GM19193 (cell line): ENCODE measurements at regions not wholly inside any gene's neighbourhood (a gene's known extent, or its start where the extent isn't known, plus 50 kb on each side); places are given as distances from the start of the nearest gene placed in this dataset.

Experiments
- POLR2A ChIP-seq: IDR thresholded peaks from 4 replicates; pipeline ENCODE4 v1.6.1; 2011; ENCODE audit not compliant: insufficient read depth, insufficient read length; ENCODE audit errors: extremely low read depth

DNA sequence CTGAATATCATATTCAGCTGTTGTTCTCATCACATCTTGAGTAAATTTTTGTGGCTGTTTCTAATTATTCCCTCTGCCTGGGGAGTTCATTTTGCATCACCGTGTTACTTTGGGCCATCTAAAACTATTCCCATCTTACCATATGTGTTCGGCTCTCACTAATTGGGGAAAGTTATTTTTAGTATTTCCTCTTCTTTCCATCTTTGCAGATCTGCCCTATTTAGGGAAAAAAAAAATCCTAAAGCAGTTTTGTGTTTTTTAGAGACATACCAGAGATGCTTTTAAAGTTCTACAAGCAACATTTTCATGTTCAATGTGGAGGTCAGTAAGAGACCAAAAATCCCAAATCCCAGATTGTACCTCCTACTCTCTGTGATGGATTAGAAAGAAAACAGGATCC lies 111.3 kb upstream of the NDUFV2 start:
- TF ChIP-seq POLR2A, result no peak

DNA sequence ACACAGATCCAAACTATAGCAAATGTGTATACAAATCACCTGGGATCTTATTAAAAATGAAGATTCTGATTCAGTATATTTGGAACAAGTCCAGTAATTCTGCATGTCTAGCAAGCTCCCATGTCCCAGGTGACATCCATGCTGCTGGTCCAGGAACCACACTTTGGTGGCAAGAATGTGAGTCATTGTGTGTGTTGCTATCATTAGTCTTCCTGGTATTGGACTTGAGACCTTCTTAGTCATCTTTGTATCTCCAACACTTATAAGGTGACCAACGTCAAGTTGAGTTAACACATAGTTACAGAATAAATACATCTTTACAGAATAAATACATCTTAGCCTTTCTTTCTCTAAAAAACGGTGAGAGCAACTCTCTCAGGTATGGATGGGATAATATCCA lies 107.9 kb upstream of the NDUFV2 start:
- TF ChIP-seq POLR2A, result no peak

DNA sequence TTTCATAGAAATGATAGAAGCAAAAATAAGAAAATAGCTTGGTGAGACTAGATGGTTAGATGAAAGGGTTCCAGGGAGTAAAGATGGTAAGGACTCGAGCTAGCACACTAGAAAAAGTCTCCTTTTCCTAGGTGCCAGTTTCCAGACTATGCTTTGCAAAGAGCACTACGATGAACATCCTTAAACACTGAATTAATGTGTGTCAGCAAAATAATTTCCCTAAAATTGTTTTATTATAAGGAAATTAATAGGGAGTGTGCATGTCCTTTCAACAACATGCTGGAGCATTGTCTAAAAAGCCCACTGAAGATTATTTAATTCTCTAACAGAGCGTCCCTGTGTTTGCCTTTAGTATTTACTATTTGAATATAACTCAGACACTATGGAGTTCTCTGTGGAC lies 107.4 kb upstream of the NDUFV2 start:
- TF ChIP-seq POLR2A, result no peak

DNA sequence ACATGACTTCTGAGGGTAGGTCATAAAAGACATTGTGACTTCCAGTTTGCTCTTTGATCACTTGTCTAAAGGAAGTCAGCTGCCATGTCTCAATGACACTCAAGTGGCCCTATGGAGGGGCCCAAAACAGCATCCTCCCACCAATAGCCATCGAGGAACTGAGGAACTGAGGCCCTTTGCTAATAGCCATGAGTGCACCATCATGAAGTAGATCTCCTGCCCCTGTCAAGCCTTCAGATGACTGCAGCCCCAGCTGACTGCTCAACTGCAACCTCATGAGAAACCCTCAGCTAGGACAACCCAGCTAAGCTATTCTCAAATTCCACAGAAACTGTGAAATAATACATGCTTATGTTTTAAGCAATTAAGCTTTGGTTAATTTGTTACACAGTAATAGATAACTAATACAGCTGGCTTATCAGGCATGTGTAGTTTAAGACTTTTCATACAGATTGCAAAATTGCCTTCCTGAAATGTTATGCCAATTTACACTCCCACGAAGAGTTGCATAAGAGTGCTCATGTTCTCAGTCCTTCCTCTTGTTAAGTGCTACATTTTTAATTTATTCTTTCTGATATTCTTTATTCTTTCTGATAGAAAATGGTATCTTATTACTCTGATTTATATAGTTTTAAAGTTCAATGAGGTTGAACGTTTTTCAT lies 105.6 kb upstream of the NDUFV2 start:
- no peak for TF ChIP-seq POLR2A

DNA sequence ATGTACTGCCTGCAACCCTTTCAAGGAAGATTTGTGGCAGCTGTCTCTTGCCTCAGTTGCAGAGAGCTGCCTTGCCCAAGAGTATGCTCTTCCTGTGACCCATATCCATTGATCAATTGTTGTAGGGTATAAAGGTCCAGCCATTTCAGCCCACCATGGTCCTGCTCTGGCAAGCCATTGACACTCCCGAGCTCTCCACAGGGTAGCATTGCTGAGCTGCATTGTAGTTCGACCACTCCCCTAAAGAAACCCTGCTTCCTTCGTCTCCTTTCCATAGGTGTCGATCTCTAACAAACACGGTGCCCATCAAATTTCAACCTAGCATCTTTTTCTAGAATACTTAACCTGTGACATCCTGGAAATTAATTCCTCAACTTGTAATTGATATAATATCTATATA lies 104.9 kb upstream of the NDUFV2 start:
- TF ChIP-seq POLR2A, result no peak

DNA sequence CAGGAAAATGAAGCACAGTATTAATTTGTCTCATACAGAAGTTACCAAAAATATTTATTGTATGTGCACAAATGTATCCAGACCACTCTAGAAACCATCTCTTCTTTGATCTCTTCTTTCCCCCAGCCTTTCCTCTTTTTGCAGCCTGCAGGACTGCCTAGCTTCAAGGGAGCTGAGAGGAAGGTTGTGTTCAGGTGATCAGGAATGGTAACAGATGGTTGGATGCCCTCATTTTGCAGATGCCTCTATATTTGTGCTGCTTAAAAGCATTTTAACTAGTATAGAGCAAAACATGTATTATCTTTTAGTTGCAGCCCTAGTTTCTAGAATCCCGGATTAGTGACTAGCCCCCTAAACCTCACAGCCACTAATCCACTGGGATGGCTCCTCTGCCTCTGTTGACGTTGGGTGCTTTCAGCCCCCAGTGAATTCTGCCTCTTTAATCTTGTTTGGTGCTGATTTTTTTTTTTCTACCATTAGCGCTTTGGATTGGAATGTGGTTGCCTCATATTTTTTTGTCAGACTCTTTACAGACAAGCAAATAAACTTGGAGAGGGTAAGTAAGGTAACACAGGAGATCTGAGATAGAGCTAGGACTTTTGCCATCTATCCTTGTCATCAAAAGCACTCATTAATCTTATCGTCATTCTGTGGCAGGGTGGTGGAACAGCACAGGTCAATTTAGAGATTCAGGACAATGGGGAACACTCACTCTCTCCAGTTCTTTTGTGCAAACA lies 103.8 kb upstream of the NDUFV2 start:
- TF ChIP-seq POLR2A, result no peak

DNA sequence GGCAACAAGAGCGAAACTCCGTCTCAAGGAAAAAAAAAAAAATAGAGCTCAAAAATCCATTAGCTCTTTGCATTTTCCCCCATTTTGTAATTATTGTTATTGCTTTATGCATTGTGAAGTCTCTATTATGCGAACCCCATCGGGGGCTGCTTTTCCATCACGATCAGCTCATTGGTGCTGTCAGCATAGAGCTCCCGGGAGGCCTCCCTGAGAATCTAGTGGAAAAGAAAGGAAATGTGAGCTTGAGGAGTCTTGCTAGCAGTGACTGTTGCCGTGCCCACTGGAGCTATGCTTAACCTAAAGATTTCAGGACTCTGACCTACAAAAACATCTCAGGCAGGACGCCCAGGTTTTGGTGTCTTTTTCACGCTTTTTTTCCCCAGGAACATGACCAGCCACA lies 102.6 kb upstream of the NDUFV2 start:
- no peak for TF ChIP-seq POLR2A

DNA sequence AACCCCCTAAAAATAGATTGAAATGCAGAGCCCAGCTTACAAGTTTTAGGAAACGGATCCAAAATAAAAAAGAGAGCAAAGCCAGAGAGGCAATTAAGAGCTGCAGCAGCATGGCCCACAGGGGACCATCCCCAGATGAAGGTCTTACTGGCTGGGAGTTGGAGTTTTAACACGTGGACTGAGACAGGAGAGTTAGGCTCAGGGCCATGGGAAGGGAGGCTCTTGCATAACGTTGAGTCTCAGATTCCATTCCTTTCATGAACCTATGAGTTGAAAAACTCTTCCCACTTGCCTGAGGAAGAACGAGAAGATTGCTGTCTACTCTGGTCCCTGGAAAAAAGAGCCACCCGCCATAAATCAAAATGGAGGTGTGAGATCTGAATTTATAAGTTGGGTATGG lies 101.8 kb upstream of the NDUFV2 start:
- no peak for TF ChIP-seq POLR2A

DNA sequence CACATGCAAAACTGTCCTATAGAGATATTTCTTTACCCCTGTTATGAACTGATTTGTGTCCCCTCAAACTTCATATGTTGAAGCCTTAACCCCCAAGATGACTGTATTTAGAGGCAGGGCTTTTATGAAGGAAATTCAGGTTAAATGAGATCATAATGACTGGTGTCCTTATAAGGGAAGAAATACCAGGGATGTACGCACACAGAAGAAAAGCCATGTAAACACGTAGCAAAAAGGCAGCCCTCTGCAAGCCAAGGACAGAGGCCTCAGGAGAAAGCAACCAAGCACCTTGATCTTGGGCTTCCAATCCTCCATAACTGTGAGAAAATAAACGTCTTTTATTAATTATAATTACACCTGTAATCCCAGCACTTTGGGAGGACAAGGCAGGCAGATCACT lies 101.3 kb upstream of the NDUFV2 start:
- TF ChIP-seq POLR2A, result no peak

DNA sequence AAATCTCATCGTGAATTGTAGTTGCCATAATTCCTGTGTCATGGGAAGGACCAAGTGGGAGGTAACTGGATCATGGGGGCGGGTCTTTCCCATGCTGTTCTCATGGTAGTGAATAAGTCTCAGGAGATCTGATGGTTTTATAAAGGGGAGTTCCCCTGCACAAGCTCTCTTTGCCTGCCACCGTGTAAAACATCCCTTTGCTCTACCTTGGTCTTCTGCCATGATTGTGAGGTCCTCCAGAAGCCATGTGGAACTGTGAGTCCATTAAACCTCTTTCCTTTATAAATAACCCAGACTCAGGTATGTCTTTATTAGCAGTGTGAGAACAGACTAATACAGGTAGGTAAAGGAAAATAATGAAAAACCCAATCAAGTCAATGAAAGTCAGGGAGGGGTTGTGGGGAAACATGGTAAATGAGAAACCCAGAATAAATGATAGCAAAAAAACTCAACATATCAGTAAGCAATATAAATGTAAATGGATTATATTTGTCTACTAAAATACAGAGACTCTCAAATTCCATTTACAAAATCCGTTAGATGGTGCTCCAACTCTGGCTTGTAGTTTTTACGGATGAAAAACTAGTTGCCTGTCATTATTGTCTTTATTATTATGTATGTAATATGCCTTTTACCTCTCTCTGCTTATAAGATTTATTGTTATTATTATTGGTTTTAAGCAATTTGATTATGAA lies 98.9 kb upstream of the NDUFV2 start:
- TF ChIP-seq POLR2A, result no peak

DNA sequence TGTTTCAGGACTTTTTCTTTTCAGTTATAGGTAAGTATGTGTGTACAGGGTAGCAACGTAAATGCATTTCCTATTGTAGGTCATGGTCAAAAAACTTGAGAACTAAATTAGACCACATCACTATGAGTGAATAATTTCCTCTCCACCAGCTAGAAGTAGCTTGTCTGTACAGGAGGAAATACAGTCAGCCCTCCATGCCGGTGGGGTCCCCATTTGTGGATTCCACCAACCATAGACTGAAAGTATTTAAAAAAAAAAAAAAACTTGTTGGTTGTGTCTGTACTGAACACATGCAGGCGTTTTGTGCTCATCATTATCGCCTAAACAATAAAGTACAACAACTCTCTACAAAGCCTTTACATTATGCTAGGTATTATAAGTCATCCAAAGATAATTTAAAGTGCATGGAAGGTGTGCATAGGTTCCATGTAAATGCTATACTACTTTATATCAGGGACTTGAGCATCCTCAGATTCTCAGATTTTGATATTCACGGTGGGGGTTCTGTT lies 94.2 kb upstream of the NDUFV2 start:
- TF ChIP-seq POLR2A, result no peak

DNA sequence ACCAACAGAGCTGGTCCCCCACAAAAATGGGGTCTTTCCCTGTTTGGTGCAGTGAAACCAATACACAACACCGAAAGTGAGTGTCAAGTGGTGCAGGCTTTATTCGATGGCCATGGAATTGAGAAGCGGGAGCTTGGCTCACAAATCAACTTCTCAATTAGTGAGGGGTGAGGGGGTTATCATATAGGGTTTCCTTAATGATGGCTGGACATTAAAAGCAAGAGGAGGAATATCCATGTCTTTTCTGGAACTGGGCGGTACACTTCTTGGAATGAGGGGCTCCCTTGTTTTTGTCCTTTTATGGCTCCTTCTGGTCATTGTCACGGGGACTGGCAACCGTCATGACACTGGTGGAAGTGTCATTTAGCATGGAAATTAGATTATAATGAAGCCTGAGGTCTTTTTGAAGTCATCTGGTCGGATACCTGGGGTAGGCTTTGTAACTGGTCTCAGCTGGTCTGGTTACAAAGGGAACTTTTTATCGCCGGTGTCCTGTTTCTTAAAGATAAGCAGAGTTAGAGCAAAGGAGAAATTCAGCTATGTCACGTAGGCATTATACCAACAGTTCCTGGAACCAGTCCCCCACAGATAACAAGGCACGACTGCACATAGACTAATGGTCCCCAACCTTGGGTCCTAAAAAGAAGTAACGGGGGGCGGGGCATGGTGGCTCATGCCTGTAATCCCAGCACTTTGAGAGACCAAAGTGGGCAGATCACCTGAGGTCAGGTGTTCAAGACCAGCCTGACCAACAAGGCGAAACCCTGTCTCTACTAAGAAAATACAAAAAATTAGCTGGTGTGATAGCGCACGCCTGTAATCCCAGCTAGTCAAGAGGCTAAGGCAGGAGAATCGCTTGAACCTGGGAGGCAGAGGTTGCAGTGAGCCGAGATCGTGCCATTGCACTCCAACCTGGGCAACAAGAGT lies 93.5 kb upstream of the NDUFV2 start:
- TF ChIP-seq POLR2A, result no peak

DNA sequence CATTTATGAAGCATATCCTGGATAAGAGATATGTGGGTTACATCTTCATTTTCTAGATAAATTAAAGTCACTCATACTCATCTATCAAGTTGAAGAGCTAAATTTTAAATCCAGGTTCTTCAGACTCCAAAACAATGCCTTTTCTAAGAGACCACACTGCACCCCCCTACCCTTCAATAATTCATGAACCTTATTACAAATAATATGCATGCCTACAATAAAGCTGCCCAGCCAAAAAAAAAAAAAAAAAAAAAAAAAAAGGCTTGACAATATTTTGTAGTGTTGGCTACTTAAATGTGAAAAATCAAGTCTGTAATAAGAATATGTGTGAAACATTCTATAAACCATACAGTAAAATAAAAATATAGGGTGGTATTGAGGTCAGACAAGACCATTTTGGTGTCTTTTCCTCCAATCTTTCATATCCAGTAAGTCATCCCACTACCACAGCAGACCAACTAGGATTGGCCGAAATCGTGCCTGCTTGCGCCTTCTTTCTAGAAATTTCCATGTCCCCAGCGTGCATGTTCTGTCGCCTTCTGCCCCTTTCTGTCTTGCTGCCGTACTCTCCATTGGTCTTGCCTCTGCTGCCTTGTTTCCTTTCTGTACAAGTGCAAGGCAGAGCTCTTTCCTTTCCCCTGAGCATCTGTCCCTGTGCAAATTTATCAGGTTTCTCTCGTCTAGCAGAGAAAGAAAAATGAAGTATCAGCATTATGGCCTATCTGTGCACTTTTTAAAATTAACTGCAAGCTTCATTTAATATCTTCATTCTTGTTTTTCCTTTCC lies 92.6 kb upstream of the NDUFV2 start:
- TF ChIP-seq POLR2A, result no peak

DNA sequence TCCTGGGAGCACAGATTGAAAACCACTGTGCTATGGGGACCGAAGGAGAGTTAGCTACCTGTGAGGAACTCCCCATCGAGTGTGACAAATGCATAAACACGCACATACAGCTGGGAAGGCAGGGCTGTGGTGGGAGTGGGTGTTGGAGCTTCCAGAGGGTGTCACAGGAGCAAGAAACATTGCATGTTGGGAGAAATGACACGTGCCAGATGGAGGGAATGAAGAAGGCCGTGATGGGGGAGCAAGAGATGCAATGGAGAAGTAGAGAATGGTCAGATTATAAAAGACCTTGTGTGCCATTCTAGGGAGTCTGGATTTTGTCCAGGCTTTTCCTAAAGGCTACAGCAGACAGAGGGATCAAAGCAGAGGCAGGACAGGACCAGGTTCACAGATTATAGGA lies 91.1 kb upstream of the NDUFV2 start:
- no peak for TF ChIP-seq POLR2A
